ENCODE measurements at regions not wholly inside any gene's neighbourhood (a gene's known extent, or its start where the extent isn't known, plus 50 kb on each side); places are given as distances from the start of the nearest gene placed in this dataset.

DNA sequence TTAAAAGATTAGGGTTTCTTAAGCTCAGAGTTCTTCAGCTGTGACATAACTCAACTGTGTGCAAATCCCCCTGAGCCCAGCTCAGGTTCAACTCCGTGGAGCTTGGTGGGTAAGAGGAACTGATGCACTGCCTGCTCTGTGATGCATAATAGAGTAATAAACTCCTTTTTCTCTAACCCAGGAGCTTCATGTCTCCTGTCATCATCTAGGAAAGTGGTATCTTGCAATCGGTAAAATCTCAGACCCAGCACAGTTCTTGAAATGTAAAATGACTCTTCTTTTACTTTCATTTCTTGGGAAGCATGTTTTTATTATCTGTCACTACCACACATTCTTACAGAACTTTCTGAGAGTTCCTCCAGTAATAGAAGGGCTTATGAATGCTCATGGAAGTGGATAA lies 123.8 kb upstream of the PCDH9 start:
- TF ChIP-seq, protein P1, sequence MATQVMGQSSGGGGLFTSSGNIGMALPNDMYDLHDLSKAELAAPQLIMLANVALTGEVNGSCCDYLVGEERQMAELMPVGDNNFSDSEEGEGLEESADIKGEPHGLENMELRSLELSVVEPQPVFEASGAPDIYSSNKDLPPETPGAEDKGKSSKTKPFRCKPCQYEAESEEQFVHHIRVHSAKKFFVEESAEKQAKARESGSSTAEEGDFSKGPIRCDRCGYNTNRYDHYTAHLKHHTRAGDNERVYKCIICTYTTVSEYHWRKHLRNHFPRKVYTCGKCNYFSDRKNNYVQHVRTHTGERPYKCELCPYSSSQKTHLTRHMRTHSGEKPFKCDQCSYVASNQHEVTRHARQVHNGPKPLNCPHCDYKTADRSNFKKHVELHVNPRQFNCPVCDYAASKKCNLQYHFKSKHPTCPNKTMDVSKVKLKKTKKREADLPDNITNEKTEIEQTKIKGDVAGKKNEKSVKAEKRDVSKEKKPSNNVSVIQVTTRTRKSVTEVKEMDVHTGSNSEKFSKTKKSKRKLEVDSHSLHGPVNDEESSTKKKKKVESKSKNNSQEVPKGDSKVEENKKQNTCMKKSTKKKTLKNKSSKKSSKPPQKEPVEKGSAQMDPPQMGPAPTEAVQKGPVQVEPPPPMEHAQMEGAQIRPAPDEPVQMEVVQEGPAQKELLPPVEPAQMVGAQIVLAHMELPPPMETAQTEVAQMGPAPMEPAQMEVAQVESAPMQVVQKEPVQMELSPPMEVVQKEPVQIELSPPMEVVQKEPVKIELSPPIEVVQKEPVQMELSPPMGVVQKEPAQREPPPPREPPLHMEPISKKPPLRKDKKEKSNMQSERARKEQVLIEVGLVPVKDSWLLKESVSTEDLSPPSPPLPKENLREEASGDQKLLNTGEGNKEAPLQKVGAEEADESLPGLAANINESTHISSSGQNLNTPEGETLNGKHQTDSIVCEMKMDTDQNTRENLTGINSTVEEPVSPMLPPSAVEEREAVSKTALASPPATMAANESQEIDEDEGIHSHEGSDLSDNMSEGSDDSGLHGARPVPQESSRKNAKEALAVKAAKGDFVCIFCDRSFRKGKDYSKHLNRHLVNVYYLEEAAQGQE (IDR thresholded peaks at IDR 0.05; ENCODE audit: low read depth) = no peak
- TF ChIP-seq EGR1 (IDR thresholded peaks at IDR 0.05) (no peak), RAD21 (IDR thresholded peaks at IDR 0.05; ENCODE audit: low read depth) (no peak), EP300 (IDR thresholded peaks at IDR 0.05; ENCODE audit: borderline replicate concordance) (no peak), NFIC (IDR thresholded peaks at IDR 0.05) (no peak), TAF1 (IDR thresholded peaks at IDR 0.05; ENCODE audit: low read depth) (no peak), FOXM1 (IDR thresholded peaks at IDR 0.05; ENCODE audit: borderline replicate concordance, low read depth) (no peak)
